GM18868 (cell line): ENCODE measurements at regions not wholly inside any gene's neighbourhood (a gene's known extent, or its start where the extent isn't known, plus 50 kb on each side); places are given as distances from the start of the nearest gene placed in this dataset.

Experiments used
- ATAC-seq: cut with Tn5 transposase; IDR thresholded peaks from one replicate; pipeline ENCODE4 v1.9.1; 2021; ENCODE audit warnings: mild to moderate bottlenecking, moderate library complexity; ENCODE audit not compliant: unreplicated experiment

DNA sequence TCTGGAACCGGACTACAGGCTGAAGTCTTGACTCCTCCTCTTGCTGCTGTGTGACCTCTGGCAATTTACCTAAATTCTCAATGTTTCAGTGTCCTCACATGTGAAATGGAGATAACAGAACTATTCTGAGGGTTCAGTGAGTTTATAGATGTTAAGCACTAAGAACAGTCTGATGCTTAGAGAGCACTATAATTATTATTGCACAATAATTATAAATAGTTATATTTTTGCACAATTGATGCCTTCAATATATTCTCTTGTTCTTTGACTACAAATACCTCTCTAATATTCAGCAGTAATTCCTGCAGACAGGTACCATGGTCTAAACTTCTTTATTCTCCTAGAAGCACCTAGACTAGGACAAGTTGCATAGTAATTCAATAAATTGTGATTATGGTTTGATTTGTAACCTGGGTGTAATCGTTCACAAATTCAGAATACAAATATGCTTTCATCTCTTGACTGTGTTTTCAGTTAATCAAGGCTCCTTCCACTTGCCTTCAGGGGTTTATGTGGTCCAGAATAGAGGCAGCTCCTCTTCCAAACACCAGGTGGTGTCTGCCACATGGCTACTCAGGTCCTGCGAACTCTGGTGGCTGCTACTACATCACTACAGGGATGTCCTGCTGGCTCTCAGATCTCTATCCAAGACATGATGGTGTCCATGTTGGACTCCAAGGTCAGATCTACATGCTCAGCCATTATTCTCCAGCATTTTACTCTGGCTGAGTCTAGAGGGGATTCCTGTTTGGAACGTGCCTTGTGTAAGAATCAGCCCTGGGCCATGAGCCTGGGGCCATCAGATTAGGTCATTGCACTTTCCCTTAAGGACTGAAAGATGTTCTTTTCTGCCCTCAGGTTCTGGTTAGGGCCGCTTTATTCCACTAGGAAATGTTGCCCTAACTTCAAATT lies 103.4 kb downstream of the QRFPR start:
- ATAC-seq, result peak; percentile 60

DNA sequence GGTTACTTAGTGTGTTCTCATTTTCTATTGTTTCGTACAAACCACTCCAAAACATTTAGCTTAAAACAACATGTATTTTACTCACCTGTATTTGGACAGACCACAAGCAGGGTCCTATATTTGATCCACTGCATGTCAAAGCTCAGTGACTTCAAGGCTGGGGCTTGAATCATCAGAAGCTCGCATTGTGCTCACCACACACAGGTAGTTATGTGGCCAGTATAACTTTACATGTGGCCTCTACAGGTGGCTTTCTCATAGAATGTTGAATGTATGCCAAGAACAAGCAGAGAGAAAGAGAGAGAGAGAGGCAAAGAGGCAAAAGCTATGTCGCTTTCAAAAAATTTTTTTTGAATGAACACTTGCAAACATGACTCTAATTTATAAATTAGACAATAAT lies 107.6 kb downstream of the QRFPR start:
- ATAC-seq, result no peak

DNA sequence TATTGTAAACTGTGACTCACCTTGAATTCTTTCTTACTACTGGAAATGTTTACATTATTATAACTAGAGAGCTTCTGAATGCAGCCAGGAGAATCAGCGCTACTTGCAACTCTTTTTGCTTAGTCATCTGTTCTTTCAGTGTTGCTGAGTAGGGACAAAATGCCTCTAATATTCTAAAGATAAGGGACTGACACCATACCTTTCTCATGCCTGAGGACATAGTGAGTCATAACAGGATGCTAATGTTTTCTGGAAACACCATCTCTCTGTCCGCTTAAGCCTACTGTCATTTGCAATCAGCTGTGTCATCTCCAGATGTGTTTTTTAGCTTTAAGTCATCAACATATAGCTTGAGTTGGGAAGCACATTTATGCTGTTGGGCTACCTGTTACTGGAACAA lies 108.3 kb downstream of the QRFPR start:
- ATAC-seq, result peak; percentile 92

DNA sequence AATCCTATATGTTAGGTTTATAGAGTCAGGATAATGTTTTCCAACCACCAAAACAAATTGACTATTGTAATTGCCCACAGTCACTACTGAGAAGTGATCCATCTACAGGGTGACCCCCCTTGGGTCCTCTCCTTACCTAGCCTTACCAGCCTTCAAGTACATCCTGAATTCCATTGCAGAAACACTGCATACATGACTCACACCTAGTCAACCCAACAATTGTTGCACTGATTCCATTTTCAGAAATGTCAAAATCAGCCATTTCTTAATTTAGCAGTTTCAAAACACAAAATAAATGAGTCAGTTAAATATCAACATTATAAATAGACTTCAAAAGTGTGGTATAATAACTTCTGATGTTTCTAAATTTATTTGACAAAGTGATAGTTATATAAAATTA lies 106.3 kb upstream of the TNIP3 start:
- ATAC-seq, result no peak

DNA sequence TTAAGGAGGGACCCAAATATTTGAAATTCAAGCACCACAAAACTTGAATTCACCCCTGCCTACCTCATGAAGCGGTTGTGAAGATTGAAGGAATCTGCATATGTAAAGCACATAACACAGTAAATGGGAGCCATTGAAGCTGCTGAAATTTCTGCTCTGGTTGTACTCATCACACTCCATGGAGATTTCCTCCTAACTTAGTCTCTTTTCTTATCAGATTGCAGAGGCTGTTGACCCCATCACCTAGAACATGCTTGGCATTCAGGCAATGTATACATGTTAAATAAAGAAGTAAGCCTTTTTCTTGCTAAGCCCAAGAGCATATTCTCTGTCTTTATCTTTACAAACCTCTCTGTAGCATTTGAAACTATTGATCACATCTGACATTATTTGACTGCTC lies 104.9 kb upstream of the TNIP3 start:
- no peak for ATAC-seq

DNA sequence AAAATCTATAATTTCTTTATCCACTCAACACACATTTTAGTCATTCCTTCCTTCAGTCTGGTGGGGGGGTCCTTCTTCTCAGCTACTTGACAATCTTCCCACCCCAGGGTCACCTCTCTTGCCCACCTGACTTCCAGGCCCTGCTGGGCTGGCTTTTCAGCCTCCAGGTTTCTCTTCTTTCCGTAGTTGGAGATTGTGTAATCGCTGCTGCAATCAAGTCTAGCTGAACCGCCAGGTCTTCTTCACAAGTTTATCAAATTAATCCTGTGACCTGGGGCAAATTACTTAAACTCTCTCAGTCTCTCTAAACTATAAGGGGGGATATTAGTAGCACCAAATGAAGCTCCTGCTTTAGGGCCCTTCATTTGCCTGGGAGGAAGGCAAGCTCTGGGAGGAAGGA lies 102.9 kb upstream of the TNIP3 start:
- ATAC-seq, result no peak

DNA sequence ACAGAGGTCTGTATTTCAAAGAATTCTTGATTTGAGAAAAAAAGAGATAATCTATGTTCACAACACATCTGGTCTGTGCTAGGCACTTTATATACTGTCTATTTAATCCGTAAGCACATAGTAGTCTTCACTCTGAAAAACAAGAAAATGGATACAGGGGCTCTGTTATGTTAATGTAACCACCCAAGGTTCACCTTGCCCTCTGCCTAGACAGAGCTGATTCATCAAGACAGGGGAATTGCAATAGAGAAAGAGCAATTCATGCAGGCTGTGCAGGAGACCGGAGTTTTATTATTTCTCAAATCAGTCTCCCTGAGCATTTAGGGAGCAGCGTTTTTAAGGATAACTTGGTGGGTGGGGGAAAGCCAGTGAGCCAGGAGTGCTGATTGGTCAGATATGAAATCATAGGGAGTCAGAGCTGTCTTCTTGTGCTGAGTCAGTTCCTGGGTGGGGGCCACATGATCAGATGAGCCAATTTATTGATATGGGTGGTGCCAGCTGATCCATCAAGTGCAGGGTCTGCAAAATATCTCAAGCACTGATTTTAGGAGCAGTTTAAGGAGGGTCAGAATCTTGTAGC lies 92.9 kb upstream of the TNIP3 start:
- ATAC-seq, result peak; percentile 1

DNA sequence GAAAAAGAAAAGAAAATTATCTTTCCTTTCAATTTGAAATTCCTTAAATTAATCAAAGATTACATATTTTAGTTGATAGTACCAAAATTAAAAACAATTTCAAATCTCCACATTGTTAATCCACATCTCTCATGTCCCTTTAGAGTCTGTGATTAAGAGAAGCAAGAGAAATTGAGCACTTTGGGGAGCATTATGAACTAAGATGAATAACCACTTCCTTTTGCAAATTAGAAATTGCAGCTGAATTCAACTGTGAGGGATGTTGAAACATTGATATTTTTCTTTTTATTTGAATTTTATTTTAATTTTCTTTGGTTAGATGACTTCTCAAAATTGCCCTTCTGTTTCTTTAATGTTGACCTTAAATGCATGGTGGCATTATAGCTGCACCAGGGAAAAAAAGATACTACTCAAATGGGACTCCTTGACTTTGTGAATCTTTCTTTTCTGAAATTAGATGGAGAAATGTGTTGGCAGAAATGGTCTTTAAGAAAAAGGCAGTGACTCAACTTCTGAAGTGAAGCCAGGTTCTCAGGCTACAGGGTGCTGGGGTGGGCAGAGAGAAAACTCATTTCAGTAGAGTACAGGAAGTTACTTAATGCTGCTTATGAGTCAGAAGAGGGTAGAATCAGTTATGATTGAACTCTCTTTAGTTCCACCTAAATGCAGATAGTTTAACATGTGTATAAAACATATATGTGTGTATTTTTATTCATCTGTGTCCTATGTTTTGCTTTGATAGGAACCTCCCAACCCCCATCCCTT lies 92.0 kb upstream of the TNIP3 start:
- ATAC-seq, result peak; percentile 99

DNA sequence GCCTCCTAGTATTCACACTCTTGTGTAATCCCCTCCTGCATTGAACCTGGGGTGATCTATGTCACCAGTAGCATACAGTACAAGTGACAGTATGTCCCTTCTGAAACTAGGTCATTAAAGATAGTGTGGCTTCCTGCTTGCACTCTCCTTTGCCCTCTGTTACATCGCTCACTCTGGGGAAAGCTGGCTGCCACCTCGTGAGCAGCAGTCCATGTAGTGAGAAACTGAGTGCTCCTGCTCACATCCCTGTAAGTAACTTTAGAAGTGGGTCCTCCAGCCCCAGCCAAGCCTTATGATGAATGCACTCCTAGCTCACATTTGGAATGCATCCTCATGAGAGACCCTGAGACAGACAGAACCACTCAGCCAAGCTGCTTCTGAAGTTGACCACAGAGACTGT lies 89.8 kb upstream of the TNIP3 start:
- no peak for ATAC-seq

DNA sequence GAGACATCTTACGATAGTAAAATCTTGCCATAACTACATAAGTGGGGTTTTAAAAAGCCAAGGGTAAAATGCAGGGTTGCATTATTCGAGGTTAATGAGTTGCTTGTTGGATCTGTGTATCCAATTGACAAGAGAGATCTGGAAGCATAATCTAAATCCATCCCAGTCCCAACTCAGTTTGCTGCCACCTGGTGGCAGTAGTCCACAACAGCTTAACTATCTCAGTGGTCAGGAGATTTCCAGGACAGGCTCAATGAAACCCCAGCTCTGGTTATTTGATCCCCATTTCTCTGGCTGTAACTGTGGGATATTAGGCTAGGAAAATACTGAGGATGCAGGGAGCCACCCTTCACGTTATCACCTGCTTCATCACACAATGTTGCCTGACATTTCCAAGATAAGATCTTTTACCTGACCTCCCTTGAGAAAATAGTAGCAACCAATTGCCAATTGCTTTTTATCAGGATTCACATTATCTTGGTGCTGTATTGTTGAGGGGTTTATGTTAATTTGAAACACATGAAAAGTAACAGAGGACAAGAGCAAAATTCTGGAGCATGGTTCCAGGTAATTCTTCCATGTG lies 88.2 kb upstream of the TNIP3 start:
- peak; percentile 35 for ATAC-seq

DNA sequence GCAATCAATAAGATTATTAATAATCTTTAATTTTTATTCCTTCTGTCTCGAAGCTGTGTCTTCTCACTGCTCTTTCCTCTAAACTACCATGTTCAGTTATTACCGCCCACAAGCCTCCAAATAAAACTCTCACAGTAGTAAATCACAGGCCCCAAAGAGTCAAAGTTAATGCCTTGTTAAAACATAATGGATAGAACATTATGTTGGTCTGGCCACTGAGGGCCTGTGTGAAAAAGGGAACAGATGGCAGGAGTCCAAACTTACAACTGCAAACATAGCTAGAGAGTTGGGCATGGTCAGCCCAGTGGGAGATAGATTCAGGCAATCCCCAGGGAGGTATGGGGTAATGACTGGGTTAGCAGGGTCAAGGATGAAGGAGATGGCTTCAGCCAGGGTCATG lies 84.6 kb upstream of the TNIP3 start:
- ATAC-seq, result no peak

DNA sequence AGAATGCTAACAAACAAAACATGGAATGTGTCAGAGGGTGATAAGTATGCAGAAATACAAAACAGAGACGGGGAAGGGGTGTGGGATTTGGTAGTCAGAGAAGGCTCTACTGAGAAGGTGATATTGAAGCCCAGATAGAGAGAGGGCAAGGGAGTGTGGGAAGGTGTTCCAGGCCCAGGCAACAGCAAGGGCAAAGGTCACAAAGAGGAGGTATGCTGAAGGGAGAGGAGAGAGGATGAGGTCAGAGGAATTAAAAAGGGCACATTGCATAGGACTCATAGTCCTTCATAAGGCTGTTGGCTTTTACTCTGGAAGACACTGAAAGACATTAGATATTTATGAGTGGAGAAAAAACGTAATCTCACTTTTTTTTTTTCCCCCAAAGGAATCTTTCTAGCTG lies 82.6 kb upstream of the TNIP3 start:
- no peak for ATAC-seq

DNA sequence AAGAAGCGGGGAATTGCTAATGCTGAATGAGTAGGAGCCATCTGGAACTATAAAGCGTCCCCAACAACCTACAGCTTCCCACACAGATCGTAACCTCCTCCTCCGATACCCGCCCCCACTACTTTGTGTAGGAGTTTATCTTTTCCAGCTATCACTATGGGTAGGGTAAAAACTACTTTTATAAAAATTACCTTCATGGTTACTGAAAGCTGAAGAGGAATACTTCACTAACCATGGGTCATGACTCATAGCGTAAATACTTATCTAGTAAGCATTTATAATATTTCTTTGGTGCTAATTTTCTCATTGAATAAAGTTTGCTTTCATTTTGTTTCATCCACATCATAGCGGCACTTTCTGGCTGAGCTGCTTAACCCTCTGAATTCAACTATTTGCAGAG lies 79.4 kb upstream of the TNIP3 start:
- peak; percentile 77 for ATAC-seq

DNA sequence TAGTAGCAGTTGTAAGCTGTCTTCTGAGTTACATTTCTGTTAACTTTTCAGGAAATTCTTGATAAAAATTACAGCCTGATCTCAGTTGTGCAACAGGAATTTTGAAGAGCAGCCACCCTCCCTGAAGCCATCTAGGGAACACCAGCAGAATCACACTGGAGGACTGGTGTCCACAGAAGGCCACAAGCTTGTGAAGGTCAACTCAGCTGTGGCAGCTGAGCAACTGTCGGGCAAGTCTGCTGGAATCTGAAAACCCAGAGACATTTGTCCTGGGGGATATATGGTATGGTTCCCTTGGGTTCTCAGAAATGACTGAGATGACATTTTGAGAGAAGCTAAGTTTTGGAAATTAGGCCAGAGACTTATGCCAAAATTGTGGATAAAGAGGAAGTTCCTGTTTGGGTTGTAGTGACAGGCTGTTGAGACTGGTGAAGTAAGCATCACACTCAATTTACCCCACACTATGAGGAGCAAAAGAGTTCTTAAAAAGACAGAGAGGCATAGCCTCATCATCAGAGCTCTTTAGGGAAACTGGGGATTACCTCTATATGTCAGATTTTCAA lies 78.1 kb upstream of the TNIP3 start:
- ATAC-seq, result no peak

DNA sequence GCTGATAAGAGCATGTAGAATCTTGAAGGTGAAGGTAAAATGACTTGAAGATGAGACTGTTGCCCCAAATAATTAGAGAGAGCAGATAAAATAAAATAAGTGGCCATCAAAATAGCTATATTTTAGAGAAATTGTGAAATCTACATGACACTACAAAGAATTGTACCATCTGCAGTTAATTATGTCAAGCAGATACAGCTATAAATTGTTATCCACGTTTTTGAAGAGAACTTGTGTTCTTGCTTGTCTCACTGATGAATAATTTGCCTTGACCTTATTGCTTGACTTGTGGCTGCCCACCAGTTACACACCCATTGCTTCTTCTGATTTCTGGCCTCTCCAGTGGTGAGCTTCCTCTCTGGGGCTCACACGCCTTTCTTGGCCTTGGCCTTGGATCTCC lies 75.8 kb upstream of the TNIP3 start:
- no peak for ATAC-seq

DNA sequence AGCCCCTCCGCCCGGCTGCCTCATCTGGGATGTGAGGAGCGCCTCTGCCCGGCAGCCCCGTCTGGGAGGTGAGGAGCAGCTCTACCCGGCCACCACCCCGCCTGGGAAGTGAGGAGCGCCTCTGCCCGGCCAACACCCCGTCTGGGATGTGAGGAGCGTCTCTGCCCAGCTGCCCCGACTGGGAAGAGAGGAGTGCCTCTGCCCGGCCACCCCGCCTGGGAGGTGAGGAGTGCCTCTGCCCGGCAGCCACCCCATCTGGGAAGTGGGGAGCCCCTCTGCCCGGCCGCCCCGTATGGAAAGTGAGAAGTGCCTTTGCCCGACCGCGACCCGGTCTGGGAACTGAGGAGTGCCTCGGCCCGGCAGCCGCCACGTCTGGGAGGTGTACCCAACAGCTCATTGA lies 74.3 kb upstream of the TNIP3 start:
- no peak for ATAC-seq

DNA sequence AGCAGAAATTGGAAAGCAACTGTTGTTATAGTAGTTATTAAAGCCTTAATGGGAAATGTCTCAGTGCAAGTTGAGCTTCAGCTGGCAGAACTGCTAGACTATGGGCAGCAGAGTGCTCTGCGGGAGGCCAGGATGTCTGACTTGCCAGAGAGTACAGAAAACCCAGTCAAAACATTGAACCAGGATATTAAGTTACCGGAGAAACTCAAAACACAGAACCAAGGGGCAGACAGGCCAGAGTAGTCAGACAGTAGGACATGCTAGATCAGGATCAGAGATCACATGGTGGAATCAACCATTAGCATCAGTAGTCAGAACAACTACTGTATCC lies 72.9 kb upstream of the TNIP3 start:
- ATAC-seq, result no peak

DNA sequence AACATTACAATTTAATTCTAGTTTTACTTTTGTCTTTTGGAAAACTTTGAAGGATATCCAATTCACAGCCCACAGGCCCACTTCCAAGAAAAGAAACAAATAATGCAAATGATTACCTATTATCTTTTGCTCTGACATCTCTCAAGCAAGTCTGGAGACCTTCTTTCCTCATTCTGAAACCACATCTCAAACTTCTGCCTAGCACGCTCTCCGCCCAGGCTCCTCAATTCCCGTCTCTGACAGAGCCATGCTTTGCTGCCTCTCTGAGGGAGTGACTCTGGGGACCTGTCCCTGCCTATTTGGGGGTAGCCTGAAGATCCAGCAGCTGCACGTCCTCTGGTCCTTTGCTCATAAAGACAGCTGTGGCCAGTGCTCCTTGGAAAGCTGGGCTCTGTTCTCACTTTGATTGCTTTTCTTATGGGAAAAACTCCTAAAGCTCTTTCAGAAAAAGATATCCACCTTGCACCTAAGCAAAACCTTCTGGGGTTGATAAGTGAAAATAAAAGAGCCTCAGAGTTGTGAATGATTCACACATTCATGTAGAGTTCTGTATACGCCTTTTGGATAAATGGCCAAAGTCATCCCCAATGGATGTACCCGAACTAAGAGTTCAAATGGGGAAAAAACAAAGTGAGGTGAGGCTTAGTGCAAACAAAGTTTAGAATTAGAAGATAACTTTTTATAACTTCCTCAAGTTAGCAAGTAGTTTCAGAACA lies 72.4 kb upstream of the TNIP3 start:
- peak; percentile 48 for ATAC-seq

DNA sequence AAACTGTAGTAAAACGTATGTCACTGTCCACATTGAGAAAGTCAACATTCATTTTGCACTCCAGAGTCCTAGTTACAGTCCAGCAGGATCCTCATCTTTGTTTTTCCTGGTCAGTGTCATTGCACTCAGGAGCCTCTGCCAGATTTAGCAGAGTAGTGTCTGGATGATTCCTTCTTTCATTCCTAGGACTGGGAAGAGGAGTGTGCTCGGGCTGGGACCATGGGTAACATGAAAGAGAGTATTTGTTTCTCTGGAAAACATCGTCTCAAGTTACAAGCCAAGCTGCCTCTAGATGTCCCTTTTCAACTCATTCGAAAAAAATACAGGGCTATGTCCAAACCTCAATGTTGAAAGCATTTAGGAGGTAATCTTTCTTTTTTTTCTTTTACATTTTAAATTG lies 69.9 kb upstream of the TNIP3 start:
- no peak for ATAC-seq

DNA sequence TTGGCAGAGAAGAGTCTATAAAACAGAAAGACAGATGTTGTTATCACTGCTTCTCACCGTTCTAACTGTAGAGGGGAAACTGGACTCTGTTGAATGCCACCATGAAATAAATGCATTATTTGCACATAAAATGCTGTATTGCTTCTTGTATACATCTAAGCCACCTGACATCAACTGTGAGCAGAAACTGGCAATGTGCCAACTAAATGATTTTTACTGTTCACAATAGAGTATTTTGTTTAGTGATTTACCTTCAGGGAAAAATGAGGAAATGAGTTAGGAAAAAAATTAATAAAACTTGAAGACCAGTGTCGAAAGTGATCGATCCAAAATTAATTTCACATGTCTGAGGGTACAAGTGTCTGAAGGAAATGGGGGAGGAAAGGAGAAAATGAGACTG lies 65.9 kb upstream of the TNIP3 start:
- ATAC-seq, result no peak

DNA sequence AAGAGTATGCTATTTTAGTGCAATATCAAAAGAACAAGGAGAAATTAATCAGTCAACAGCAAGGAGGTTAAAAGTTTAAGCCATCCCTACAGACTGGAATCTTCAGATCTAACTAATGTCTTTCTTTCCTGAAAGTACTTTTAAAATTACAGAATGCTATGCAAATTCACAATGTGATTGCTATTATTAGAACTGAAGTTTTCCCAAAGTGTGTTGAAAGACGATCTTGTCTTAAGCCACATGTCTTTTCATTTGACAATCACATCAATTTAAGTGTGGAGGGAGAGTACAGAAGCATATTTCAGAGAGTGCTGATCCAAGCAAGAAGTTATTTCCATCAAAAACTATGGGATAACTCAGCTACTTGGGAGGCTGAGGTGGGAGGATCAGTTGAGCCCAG lies 64.7 kb upstream of the TNIP3 start:
- no peak for ATAC-seq
